Psoas muscle (tissue), 7 donors: ENCODE measurements at regions not wholly inside any gene's neighbourhood (a gene's known extent, or its start where the extent isn't known, plus 50 kb on each side); places are given as distances from the start of the nearest gene placed in this dataset.

Source experiments
- ATAC-seq, 4 donors: fragments of 200-7000 bp; cut with Tn5 transposase; one replicate each; pipeline ENCODE4 v1.9.1; 2020; ENCODE audit warnings: moderate library complexity in 3 of 4, mild to moderate bottlenecking in 2 of 4
- DNase-seq, 2 donors: peaks; one replicate each; pipeline ENCODE4 v3.0.0-alpha.2; 2020
- H3K27ac ChIP-seq: fragments of 200-600 bp; one replicate; pipeline ENCODE4 v1.8.0; 2022
- H3K27me3 ChIP-seq, 3 donors: fragments of 200-600 bp in 1 of 3; one replicate each; pipeline versions ENCODE4 v1.6.1 to v1.8.0; 2013 to 2022; ENCODE audit warnings: low read length in 2 of 3, mild to moderate bottlenecking in 2 of 3, moderate library complexity in 1 of 3; ENCODE audit not compliant: insufficient read depth in 3 of 3
- H3K36me3 ChIP-seq, 2 donors: fragments of 200-600 bp in 1 of 2; one replicate each; pipeline versions ENCODE4 v1.6.1 to v1.8.0; 2013 to 2022; ENCODE audit warnings: low read depth in 1 of 2, mild to moderate bottlenecking in 1 of 2, moderate library complexity in 1 of 2; ENCODE audit not compliant: insufficient read depth in 1 of 2
- H3K4me1 ChIP-seq: fragments of 200-600 bp; one replicate; pipeline ENCODE4 v1.8.0; 2022
- H3K4me3 ChIP-seq: fragments of 200-600 bp; one replicate; pipeline ENCODE4 v1.8.0; 2022; ENCODE audit warnings: mild to moderate bottlenecking
- H3K9me3 ChIP-seq: fragments of 200-600 bp; one replicate; pipeline ENCODE4 v1.8.0; 2022
- WGBS, 3 donors: extraction: QIAGEN DNeasy Blood & Tissue Kit; methylation state at CpG; one replicate each; pipeline versions ENCODE4 v1.1.6 to v1.1.7; 2013; 5-methylcytosine and 5-hydroxymethylcytosine counted together
- intact Hi-C, 2 donors: fragments of 100-400 bp; cut with DNase I; formaldehyde crosslinking; loops; one replicate each; pipeline versions ENCODE4 v1.11.0 to v1.14.2; 2022
- TF ChIP-seq, protein P1 (sequence below): fragments of 200-600 bp; IDR thresholded peaks from one replicate; pipeline ENCODE4 v1.8.0; 2022; ENCODE audit warnings: antibody characterized with exemption
- donor health status: healthy with polysubstance abuse.
- donor health status: DM: no; HTN: no; CAD: no; lungs with moderate emphysema.
- donor health status: Bipolar disorder and iron deficiency.
- donor health status: healthy.
- donor health status: DM: yes; HTN: yes; CAD: no.
- donor health status: DM: no; HTN: no; CAD: no.
- donor health status: DM: yes; HTN: yes; CAD: no.

DNA sequence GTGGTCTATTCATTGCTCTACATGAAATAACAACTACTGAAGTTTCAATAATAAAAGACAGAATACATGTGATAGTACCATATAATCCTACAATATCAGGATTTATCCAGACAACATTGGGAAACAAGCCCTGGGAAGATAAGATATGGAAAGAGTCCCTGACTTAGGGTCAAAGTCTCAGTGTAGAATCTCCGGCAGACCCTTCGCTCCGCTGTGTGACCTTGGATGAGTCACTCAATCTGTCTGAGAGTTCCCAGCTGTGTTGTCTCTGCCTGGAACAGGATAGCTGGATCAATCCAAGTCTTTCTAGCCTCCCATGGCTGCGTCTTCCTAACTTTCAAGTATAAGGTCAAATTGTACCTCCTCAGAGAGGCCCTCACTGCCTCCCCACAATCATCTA, 335.9 kb downstream of the TMEM114 start:
- Histone ChIP-seq H3K36me3 (no peaks in the 10 kb centered on the region), H3K9me3 (no peaks in the 10 kb centered on the region), H3K4me3 (no peak overlapping the region), H3K4me1 (no peaks in the 10 kb centered on the region), H3K27me3 (no peaks in the 10 kb centered on the region), H3K27ac (no peak overlapping the region)
- intact Hi-C loops, result no loop called here
- TF ChIP-seq, protein P1, sequence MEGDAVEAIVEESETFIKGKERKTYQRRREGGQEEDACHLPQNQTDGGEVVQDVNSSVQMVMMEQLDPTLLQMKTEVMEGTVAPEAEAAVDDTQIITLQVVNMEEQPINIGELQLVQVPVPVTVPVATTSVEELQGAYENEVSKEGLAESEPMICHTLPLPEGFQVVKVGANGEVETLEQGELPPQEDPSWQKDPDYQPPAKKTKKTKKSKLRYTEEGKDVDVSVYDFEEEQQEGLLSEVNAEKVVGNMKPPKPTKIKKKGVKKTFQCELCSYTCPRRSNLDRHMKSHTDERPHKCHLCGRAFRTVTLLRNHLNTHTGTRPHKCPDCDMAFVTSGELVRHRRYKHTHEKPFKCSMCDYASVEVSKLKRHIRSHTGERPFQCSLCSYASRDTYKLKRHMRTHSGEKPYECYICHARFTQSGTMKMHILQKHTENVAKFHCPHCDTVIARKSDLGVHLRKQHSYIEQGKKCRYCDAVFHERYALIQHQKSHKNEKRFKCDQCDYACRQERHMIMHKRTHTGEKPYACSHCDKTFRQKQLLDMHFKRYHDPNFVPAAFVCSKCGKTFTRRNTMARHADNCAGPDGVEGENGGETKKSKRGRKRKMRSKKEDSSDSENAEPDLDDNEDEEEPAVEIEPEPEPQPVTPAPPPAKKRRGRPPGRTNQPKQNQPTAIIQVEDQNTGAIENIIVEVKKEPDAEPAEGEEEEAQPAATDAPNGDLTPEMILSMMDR, result no peak
- WGBS, 3 donors, result 83 to 92% (median 90%) methylated on average over 4 of the region's 4 CpGs
- no peak for ATAC-seq
- no peak for DNase-seq

DNA sequence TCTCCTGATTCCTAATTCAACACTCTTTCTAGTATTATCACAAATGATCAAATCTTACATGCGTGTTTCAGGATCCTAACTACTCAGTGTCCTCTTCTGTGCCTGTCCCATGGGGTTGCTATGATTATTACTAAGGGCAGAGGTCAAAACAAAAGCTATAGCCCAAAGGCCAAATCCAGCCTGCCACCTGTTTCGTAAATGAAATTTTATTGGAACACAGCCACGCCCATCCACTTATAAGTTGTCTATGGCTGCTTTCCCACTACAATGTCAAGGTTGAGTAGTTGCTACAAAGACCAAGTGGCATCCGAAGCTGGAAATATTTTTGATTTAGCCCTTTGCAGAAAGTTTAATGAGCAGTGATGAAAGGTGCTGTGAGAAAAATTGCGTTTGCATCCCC, 336.6 kb downstream of the TMEM114 start:
- ATAC-seq, result no peak
- H3K27ac ChIP-seq, result no peak overlapping the region
- WGBS, 3 donors, result 61 to 67% (median 63%) methylated on average over 5 of the region's 5 CpGs
- no peaks in the 10 kb centered on the region for H3K4me1 ChIP-seq
- intact Hi-C loops, result no loop called here
- no peak for DNase-seq
- TF ChIP-seq, protein P1, result no peak
- no peak overlapping the region for H3K4me3 ChIP-seq
- no peaks in the 10 kb centered on the region for H3K9me3 ChIP-seq
- H3K36me3 ChIP-seq, result no peaks in the 10 kb centered on the region
- H3K27me3 ChIP-seq, result no peaks in the 10 kb centered on the region

DNA sequence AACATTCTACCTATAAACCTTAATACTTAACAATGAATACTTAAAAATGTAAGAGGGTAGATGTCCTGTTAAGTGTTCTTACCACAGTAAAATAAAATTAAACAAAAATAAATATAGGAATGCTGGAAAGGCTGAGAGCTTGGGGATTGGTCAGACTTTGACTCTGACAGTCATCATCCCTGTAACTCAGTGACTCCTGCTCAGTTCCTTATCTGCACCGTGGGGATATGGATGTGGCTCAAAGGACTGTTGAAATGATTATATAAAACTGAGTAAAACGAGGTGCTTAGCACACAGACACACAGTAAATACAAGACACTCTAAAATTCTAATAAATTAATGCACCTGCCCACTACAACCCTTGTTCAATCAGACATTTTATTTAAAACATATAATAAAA, 338.6 kb downstream of the TMEM114 start:
- TF ChIP-seq, protein P1, result no peak
- ATAC-seq, result no peak
- Histone ChIP-seq H3K4me3 (no peak overlapping the region), H3K27ac (no peak overlapping the region), H3K36me3 (no peaks in the 10 kb centered on the region), H3K4me1 (no peaks in the 10 kb centered on the region), H3K27me3 (no peaks in the 10 kb centered on the region), H3K9me3 (no peaks in the 10 kb centered on the region)
- no peak for DNase-seq
- 23 to 34% (median 31%) methylated on average over 2 of the region's 2 CpGs for WGBS, 3 donors
- intact Hi-C loops, result no loop called here

DNA sequence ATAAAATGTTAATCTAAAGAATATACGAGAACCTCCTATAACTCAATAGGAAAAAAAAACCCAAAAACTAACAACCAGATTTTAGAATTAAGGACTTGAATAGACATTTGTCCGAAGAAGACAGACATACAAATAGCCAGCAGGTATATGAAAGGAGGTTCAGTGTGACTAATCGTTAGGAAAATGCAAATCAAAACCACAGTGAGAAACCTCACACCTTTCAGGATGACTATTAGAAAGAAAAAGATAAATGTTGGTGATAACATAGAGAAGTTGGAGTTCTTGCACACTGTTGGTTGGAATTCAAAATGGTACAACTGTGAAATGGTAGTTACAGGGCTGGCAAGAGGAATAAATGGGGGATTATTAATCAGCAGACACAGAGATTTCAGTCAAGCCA, 339.0 kb downstream of the TMEM114 start:
- H3K4me1 ChIP-seq, result no peaks in the 10 kb centered on the region
- TF ChIP-seq, protein P1, result no peak

DNA sequence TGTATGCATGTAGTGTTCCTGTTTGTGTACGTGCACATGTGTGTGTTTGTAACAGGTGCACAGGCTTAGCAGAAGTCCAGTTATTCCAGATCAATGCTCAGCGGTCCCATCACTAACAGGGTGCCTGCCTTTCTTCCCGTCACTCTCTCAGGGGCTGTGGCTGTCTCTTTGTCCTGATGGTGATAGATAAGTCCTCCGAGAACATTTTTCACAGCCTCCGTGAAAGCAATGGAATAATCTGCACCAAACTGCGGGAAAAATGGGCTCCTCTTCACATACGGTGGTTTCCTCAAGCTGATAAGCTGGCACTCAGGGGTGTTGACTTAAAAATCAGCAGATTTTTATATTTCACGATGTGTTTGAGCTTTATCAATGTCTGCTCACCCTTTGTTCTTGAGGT, 342.3 kb downstream of the TMEM114 start:
- H3K4me3 ChIP-seq, result no peak overlapping the region
- H3K27me3 ChIP-seq, result no peaks in the 10 kb centered on the region
- ATAC-seq (no peak), DNase-seq (no peak)
- H3K4me1 ChIP-seq, result no peaks in the 10 kb centered on the region
- no peaks in the 10 kb centered on the region for H3K36me3 ChIP-seq
- WGBS, 3 donors, result 48 to 58% (median 52%) methylated on average over 8 of the region's 8 CpGs
- intact Hi-C loops, result no loop called here
- H3K9me3 ChIP-seq, result no peaks in the 10 kb centered on the region
- TF ChIP-seq, protein P1, result no peak
- H3K27ac ChIP-seq, result no peak overlapping the region

More for the DNA sequence above, 339.0 kb downstream of the TMEM114 start:
- Histone ChIP-seq H3K9me3 (no peaks in the 10 kb centered on the region), H3K4me3 (no peak overlapping the region), H3K27me3 (no peaks in the 10 kb centered on the region), H3K36me3 (no peaks in the 10 kb centered on the region), H3K27ac (no peak overlapping the region)
- no peak for ATAC-seq
- 74 to 76% (median 75%) methylated on average over 3 of the region's 3 CpGs for WGBS, 3 donors
- DNase-seq, result no peak
- intact Hi-C loops, result no loop called here
